ENCODE measurements at regions not wholly inside any gene's neighbourhood (a gene's known extent, or its start where the extent isn't known, plus 50 kb on each side); places are given as distances from the start of the nearest gene placed in this dataset.
"Not testable (repeated sequence)": the region's sequence is repeated elsewhere in the genome, so short reads cannot be mapped to it uniquely, and the experiment has no call there.

GRCh38 chr6:130603391-130603790, 223.8 kb upstream of the SMLR1 start:
- no peak for DNase-seq (ENCODE audit: extremely low read depth, low read depth)
- TF ChIP-seq CTCF (IDR thresholded peaks at IDR 0.05; ENCODE audit: low read depth, low read length): no peak

- TF ChIP-seq CTCF (IDR thresholded peaks at IDR 0.05; ENCODE audit: low read depth, low read length): no peak
Observed at GRCh38 chr6:130604841-130605399, 222.3 kb upstream of the SMLR1 start.

DNA sequence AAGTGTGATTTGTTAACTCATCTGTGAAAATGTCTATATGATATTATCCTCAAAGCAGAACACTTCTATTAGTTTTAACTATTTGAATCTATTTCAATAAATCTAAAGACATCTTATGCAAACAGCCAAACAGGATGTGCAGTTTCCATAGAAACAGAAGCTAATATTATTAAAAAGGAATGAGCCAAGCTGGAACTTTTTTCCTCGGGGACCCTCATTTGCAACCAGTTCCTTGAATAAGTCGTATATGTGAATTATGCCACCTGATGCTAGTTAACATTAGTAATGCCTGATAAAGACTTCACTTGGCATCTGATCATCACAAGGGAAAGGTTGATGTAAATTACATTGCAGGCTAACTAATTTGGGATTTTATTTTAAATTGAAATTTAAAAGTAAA, 216.9 kb upstream of the SMLR1 start:
- DNase-seq (ENCODE audit: extremely low read depth, low read depth): no peak
- TF ChIP-seq CTCF (IDR thresholded peaks at IDR 0.05; ENCODE audit: low read depth, low read length): no peak

More at GRCh38 chr6:130604841-130605399, 222.3 kb upstream of the SMLR1 start:
- DNase-seq (ENCODE audit: extremely low read depth, low read depth): no peak

DNA sequence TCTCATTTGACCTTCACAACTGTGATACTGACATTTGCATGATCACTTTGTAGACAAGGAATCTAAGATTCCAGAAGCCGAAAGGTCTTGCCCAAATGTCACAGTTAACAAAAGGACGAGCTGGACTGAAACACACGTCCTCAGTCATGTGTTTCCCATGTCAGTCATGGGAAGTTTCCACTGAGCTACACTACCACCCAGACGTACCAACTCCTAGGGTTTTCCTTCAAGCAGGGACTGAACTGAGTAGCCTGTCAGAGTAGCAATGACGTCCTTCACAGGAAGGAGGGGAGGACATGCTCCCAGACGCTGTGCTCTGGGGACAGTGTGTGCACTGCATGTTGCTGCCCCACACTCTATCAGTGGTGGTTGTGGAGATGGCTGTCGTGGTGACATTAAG, 215.8 kb upstream of the SMLR1 start:
- no peak for DNase-seq (ENCODE audit: extremely low read depth, low read depth)
- no peak for TF ChIP-seq CTCF (IDR thresholded peaks at IDR 0.05; ENCODE audit: low read depth, low read length)

DNA sequence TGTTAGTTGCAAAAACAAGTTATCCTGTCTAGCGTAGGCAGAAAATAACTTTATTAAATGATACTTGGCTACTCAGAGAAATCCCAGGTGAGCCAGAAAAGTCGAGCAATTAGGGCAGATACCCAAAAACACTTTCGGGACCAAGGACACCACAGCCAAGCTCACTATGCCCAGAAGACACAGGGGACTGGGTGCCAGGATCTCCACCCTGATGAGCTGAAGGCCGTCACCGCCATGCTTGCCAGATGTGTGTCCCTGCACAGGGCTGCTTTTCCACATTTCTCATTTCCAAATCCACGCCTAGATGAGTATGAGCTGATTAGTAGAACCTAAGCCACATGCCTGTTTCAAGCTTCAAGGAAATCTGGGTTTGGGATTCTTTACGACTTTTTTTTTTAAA, 214.0 kb upstream of the SMLR1 start:
- TF ChIP-seq CTCF (IDR thresholded peaks at IDR 0.05; ENCODE audit: low read depth, low read length): no peak
- no peak for DNase-seq (ENCODE audit: extremely low read depth, low read depth)

GRCh38 chr6:130615816-130616215, 211.4 kb upstream of the SMLR1 start:
- no peak for TF ChIP-seq CTCF (IDR thresholded peaks at IDR 0.05; ENCODE audit: low read depth, low read length)
- no peak for DNase-seq (ENCODE audit: extremely low read depth, low read depth)

DNA sequence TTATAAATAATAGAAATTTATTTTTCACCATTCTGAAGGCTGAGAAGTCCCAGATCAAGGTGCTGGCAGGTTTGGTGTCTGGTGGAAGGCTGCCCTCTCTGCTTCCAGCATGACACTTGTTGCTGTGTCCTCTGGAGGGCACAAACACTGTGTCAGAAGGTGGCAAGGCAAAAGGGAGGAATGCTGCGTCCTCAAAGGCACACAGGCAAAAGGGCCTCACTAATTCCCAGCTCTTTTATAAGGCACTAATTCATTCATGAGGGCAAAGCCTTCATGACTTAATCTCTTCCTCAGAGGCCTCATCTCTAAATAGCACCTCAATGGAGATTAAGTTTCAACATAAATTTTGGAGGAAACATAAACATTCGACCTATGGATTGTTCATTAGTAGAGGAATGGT, 209.5 kb upstream of the SMLR1 start:
- TF ChIP-seq CTCF (IDR thresholded peaks at IDR 0.05; ENCODE audit: low read depth, low read length): no peak
- no peak for DNase-seq (ENCODE audit: extremely low read depth, low read depth)

DNA sequence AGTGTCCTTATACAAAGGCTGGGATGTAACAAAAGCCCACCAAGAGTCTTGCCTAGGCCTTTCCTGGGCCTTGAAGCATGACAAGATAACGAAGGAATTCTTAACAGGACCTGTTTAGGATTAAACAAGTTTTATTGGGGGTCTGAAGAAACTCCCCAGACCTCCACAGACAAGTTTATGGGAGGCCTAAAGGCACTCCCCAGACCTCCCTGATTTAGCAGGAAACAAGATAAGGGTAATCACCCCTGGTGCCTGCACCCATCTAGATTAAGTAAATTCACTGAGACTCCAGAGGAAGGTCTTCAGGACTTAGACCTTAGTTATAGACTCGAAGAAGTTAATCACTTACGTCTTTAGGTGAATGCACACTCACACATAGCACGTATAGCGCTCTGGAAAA, 208.4 kb upstream of the SMLR1 start:
- not testable (repeated sequence) for DNase-seq (ENCODE audit: extremely low read depth, low read depth)
